Left ventricle myocardium superior (tissue), 1 donor: ENCODE measurements at regions not wholly inside any gene's neighbourhood (a gene's known extent, or its start where the extent isn't known, plus 50 kb on each side); places are given as distances from the start of the nearest gene placed in this dataset.
A peak's percentile ranks its signal among the peaks of the same experiment; 100 is the strongest.
"Not testable (repeated sequence)": the region's sequence is repeated elsewhere in the genome, so short reads cannot be mapped to it uniquely, and the experiment has no call there.

Source experiments
- ATAC-seq: fragments of 200-7000 bp; cut with Tn5 transposase; one replicate; pipeline ENCODE4 v1.9.1; 2020; ENCODE audit warnings: mild to moderate bottlenecking, moderate library complexity
- DNase-seq: peaks from one replicate; pipeline ENCODE4 v3.0.0-alpha.2; 2020
- intact Hi-C: fragments of 100-400 bp; cut with micrococcal nuclease; formaldehyde crosslinking; loops from one replicate; pipeline ENCODE4 v1.11.0; 2022
- donor health status: DM: no; HTN: yes; CAD: no; lungs with severe emphysema.

DNA sequence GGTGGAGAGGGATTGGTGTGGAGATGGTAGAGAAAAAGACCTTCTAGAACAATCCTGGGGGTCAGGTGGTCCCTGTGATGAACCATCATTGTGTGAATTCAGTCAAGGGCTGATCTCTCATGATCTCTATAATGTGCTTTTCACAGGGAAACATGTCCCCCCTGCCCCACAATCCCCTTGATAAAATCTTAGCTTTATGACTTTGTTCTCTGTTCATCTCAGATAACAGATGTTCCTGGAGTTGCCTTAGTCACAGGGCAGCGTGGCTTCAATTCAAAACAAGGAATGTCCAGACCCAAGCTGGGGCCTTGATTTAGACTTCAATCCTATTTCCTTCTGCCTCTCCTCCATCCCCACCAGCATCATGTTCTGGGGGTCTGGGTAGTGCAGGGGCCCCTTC is 171.5 kb downstream of the CRLF3 start:
- DNase-seq, intact Hi-C loops, ATAC-seq: not testable (repeated sequence)

DNA sequence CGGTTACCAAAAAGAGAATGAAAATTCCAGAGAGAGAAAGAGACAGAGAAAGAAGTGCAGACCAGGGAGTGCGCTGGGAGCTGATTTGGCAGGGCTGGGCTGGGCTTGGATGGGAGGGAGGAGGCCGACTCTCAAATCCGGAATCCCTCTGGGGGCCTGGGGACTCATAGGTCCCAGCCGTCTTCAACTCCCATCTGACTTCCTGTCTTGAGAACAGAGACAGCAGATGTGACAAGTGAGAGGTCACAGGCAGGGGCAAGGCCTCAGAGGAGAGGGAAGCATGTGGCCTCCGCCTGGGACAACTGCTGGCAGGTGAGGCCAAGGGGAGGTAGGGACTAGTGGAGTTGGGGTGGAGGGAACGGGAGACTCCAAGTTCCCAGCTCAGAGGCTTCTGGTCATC is 172.9 kb downstream of the GOSR1 start:
- intact Hi-C loops, DNase-seq: not testable (repeated sequence)
- ATAC-seq = peak; percentile 41

DNA sequence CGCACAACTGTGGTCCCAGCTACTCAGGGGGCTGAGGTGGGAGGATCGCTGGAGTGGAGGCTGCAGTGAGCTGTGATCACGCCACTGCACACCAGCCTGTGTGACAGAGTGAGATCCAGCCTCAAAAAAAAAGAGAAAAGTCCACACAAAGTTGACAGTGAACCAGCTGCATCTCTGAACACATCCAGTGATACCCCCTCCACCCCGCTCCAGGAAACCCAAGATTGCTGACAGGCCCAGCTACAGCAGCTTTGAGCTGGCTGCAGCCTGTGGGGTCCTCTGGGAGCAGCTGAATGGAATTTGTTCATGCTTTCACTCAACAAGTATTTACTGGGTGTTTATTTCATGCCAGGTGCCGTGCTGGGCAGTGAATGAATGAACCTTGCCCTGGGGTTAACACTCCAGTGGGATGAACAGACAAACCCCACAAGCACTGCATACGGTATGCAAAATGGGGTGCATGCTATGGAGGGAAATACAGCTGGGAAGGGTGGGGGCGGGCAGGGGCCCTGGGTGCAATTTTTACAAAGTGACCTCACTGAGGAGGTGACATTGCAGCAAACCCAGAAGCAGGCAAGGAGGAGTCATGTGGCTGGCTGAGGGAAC is 170.9 kb downstream of the GOSR1 start:
- ATAC-seq, intact Hi-C loops, DNase-seq: not testable (repeated sequence)

DNA sequence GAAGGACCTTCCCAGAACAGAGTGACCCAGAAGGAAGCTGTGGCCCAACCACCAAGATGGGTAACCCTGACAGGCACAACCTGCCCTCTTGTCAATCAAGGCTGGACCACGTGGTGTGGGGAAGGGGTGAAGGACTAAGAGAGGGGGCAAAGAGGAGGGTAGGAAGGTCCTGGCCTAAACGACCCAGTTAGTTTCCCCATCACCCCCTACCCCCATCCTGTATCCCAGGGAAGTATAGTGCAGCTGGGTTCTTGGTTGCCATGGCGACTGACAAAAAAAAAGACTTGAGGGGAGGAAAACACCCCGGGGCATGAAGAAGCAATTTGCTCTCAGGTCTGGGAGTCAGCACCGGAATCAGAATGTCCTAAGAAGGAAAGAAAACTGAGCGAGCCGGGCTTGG is 168.7 kb downstream of the GOSR1 start:
- DNase-seq, ATAC-seq, intact Hi-C loops: not testable (repeated sequence)

DNA sequence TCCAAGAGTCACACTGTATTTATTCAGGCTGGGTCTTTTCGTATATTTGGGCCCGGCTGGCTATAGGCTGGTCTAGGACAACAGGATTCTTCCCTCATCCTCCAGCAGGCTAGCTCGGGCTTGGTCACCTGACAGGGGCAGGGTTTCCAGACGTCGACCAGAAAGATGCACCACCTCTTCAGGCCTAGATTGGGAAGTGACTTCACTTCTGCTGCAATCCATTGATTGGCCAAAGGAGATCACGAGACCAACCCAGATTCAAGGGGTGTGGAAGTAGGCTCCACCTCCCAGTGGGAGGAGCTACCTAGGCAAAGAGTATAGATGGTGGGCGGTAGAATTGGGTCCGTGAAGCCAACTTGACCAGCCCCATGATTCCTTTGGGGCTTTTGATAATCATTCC is 167.5 kb downstream of the GOSR1 start:
- ATAC-seq, intact Hi-C loops: not testable (repeated sequence)

DNA sequence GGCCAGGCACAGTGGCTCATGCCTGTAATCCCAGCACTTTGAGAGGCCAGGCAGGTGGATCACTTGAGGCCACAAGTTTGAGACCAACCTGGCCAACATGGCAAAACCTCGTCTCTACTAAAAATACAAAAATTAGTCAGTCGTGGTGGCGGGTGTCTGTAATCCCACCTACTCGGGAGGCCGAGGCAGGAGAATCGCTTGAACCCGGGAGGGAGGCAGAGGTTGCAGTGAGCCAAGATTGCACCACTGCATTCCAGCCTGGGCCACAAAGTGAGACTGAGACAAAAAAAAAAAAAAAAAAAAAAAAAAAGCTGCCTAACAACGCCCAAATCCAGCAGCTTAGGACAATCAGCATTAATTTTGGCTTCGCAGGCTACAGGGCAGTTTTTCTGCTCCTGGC is 167.1 kb downstream of the GOSR1 start:
- intact Hi-C loops, DNase-seq, ATAC-seq: not testable (repeated sequence)

More for the DNA sequence above, 167.5 kb downstream of the GOSR1 start:
- DNase-seq = not testable (repeated sequence)

DNA sequence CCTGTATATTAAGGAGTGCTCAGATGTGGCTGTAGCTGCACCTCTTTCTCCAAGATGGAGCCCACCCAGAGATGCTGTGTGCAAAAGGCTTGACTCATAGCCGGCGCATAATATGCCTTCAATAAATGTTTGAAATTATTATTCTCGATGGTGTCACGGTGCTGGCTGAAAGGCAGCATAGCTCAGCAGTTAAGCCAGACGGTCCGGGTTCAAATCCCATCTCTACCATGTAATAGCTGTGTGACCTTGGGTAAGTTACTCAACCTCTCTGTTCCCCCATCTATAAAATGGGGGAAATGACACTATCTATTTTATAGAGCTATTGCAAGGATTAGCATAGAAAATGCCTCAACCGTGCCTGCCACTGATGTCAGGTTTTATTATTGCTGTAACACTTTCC is 164.2 kb downstream of the GOSR1 start:
- DNase-seq = not testable (repeated sequence)

DNA sequence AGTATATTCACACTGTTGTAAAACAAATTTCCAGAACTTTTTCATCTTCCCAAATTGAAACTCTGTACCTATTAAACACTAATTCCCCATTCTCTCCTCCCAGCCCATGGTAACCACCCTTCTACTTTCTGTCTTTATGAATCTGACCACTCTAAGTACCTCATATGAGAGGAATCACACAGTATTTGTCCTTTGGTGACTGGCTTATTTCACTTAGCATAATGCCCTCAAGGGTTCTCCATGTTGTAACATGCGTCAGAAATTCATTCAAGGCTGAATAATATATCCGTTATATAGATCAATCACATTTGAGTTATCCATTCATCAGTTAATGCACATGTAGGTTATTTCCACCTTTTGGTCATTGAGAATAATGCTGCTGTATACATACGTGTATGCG is 162.2 kb downstream of the GOSR1 start:
- intact Hi-C loops, ATAC-seq: not testable (repeated sequence)

More for the DNA sequence above, 164.2 kb downstream of the GOSR1 start:
- intact Hi-C loops, ATAC-seq: not testable (repeated sequence)

DNA sequence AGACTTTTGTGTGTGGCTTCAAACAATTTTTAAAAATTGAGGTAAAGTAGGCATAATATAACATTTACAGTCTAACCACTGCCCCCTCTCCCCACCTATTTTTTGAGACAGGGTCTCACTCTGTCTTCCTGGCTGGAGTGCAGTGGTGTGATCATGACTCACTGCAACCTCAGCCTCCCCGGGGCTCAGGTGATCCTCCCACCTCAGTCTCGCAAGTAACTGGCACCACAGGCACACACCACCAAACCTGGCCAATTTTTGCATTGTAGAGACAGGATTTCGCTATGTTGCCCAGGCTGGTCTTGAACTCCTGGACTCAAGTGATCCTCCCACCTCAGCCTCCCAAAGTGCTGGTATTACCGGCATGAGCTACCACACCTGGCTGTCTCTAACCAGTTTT is 161.8 kb downstream of the GOSR1 start:
- intact Hi-C loops, ATAC-seq, DNase-seq: not testable (repeated sequence)

More for the DNA sequence above, 162.2 kb downstream of the GOSR1 start:
- DNase-seq = not testable (repeated sequence)

DNA sequence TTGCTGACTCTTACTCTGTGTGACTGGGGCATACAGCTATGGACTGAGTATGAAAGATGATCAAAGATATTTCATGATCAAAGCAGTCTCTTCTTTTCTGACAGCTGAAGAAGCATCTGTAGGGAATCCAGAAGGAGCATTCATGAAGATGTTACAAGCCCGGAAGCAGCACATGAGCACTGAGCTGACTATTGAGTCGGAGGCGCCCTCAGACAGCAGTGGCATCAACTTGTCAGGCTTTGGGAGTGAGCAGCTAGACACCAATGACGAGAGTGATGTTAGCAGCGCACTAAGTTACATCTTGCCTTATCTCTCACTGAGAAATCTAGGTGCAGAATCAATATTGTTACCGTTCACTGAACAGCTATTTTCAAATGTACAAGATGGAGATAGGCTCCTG is 154.4 kb downstream of the GOSR1 start:
- ATAC-seq, intact Hi-C loops, DNase-seq: not testable (repeated sequence)

DNA sequence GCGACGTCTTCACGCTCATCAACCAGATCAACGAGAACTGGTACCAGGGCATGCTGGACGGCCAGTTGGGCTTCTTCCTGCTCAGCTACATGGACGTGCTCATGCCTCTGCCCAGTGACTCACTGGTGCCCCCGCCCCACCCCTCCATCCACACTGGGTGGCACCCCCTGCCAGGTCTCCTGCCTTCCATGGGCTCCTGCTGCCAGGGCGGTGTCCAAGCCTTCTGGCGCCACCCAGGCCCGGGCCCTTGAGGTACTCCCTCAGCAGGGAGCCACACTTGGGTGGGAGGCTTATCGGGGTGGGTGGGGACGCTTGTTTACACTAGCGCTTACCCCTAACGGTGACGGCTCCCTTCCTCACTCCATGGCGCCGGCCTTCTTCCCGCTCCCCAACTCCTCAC is 148.2 kb downstream of the GOSR1 start:
- DNase-seq, intact Hi-C loops, ATAC-seq: not testable (repeated sequence)

DNA sequence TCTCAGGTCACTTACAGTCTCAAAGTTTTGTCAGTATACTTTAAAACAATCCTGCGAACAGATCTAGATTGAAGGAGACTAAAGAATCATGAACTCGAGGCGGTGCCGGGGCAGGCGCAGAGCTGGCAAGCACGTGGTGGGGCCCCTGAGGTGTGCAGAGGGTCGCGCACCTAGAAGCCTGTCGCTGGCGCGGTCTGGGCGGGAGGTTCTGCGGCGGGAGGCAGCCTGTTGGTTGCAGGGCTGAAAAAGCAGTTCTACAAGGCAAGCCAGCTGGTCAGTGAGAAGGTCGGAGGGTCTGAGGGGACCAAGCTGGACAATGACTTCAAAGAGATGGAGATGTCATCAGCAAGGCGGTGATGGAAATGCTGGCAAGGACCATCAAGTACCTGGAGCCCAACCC is 147.0 kb downstream of the GOSR1 start:
- ATAC-seq, intact Hi-C loops, DNase-seq: not testable (repeated sequence)

DNA sequence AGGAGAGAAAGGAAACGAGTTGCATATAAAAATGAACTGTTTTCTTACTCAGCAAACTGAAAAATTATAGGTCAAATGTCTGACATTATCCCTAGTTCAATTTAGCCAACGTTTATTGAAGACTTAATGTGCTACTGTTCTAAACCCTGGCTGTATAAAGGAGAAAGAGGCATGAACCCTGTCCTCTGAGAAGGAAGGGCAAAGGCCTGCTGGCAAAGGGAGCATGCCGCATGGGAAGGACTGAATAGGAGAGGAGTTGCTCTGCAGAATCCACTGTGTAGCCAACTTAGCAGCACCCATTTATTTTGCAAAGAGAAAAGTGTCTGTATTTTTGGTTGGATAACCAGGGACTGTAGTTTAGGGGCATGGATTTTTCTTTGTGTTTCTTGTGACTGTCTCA is 132.5 kb downstream of the GOSR1 start:
- ATAC-seq, DNase-seq, intact Hi-C loops: not testable (repeated sequence)

DNA sequence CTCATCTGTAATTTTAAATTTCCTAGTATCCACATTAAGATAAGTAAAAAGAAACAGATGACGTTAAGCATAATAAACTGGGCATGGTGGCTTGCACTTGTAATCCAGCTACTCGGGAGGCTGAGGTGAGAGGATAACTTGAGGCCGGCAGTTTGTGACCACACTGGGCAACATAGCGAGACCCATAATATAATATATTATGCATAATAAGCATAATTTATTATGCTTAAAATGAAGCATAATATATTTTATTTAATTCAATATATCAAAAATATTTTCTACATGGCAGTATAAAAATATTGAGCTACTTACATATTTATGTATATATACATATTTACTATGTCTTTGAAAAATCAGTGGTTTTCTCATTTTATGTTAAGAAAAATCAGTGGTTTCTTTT is 128.3 kb downstream of the GOSR1 start:
- intact Hi-C loops = no loop called here
- no peak for DNase-seq
- no peak for ATAC-seq

DNA sequence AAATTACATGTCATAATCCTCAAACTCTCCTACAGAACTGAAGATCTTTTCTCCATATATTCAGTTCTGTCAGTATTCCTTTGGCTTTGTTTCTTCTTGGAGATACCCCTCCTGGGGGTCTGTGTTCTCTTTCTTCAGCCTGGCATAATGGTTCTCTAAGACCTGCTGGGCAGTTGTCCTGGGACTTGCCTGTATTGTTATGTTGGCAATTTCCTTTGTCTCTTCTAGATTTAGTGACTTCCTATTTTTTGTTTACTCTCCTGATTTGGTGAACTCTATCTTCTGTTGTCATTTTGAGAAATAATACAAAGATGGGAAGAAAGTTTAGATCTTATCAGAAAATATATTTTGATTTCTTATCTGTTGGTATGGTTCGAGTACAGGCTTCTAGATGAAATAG is 127.8 kb downstream of the GOSR1 start:
- ATAC-seq (no peak), DNase-seq (no peak)
- intact Hi-C loops = no loop called here

DNA sequence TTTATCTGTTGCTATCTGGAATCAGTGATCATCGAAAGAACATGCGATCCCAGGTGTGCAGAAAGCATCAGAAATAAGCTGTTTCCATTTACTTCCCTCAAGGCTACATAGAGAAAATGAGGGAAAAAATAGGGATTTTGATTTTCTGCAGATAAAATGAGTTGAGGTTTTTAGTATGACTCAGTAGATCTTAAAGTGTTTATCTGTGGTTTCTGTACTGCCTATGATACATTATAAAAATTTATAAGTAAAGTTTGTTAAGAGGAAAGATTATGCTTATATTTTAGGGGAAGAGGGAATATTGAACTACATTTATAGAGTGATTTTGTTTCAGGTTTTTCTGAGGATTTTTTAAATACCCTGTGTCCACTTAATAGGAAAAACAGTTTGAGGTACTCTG is 125.2 kb downstream of the GOSR1 start:
- DNase-seq, intact Hi-C loops, ATAC-seq: not testable (repeated sequence)

DNA sequence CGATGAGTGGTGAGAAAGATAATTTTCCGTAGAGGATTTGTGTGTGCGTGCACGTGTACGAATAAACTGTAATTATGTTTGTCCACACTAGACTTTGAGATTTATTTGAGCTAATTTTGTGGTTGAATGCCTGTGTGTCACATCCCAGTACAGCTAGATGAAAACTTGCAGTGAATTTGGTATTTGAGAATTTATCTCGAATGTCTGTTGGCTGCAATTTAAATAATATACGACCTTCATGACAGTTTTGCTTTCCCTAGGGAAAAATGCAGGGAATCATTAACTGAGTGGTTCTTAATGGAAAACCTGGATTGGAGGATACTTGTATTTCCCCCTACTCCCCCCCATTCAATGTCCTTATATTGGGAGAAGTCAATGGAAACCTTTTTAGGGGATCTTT is 124.8 kb downstream of the GOSR1 start:
- intact Hi-C loops, DNase-seq, ATAC-seq: not testable (repeated sequence)

DNA sequence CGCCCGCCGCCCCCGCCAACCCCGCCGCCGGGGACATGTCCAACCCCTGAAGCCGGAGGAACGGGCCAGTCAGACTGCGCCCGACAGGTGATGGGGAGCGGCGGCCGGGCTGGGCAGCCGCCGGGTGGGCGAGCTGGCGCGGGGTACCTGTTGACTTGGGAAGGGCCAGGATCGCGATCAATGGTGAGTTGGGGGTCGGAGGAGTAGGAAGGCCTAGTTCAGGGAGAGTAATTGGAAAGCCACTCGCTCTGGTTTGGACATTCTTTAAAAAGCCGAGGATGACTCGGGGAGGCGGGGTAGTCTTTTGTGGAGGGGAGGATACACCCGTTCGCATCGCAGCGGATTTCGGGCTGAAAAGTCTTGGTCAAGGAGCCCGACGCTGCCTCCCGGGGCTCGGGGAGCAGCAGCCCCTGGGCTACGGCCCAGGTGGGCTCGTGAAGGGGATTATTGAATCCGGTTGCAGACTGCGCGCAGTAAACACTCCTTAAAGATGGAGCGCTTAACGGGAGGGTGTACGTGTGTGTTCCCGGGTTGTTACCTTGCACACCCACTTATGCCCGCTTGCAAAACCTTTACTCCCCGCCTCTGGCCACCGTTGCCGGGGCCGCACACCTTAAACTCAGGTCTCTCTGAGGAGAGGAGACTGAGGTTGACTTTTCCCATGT is 123.8 kb downstream of the GOSR1 start:
- intact Hi-C loops = no loop called here
- DNase-seq (no peak), ATAC-seq (peak; percentile 6)

DNA sequence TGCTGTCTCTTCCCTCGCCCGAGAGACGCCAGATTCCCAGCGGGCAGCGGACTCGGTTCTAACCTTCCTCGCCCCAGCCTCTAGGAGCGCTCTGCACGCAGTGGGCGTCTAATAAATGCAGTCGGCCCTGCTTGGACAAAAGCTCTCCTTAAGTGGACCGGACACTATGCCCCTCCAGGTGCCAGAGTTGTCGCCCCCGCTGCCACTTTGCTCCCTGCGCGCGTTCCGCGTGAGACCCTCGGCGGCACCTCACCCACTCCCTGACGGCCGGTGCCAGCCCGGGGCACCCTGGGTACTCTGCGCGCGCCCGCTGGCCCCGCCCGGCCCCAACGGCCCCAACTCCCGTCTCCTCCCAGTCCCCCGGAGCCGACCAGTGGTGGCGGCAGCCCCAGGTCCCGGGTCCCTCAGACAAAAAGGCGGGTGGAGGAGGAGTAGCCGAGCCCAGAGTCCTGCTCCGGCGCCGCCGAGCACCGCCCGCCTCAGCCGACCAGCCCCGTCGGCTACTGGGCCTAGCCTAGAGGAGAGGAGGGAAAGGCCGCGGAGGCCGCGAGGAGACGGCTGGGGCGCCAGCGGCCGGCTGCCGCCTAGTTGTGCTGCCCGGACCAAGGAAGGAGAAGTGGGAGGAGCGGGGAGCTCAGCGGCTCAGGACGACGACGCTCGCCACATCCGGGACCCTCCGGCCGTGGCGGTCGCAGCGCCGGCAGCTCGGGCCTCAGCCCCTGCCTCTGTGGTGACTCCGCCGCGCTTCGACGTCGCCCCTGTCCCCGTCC is 123.0 kb downstream of the GOSR1 start:
- peak; percentile 91 for DNase-seq
- ATAC-seq = peak; percentile 99
- intact Hi-C loops = no loop called here
